ENCODE measurements at regions not wholly inside any gene's neighbourhood (a gene's known extent, or its start where the extent isn't known, plus 50 kb on each side); places are given as distances from the start of the nearest gene placed in this dataset.

DNA sequence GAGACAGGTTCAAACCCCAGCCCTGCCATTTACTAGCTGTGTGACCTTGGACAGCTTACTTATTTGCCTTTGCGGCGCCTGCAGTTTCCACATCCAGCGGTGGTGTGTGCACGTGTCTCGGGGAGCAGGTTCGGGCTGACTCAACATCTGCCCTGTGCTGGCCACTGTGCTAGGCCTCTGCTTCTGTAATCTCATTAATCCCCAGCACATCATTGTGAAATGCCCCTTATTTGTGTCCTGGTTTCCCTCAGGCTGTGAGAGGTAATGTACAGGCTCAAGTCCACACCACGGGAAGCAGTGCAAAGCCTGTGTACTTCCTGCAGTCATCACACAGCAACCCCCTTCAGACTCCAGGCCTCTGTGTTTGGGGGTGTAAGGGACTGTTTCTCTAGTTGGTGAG, 285.7 kb downstream of the RPS24 start:
- no peak for DNase-seq (ENCODE audit: low read depth, low spot score)

GRCh38 chr10:78319841-78320240, 286.2 kb downstream of the RPS24 start:
- no peak for DNase-seq (ENCODE audit: low read depth, low spot score)

DNA sequence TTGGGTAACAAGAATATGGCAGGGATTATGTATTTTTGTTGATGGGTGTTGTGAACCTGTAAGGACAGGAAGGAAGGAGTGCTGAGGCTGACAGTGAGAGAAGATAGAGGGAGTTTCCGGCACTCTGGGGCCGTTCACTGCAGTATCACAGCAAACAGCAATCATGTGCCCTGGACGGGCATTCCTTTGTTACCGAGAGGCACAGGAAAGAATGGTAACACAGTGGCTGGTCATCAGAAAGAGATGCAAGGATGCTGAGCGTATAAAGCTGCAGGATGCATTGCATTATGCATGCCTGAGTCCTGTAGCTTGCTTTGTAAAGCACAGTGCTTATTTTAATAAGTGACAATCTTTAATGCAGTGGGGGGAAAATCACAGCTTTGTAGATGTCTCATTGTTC, 286.8 kb downstream of the RPS24 start:
- DNase-seq (ENCODE audit: low read depth, low spot score), result no peak

DNA sequence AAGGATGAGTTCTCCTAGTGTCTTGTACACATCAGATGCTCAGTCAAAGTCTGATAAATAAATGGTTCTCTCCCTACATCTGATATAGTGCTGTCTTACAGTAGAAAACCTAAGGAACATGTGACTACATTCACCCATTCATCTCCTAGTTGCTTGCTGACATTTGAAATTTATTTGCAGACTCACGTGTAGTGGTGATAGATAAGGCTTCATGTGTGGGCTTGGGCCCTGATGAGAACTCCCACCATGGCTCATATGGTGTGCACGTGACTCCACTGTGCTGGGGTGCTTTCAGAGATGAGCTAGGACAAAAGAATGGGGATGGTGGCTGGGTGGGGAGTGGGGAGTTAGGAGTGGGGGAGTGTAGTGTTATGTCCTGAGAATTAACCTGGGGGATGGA, 287.3 kb downstream of the RPS24 start:
- DNase-seq (ENCODE audit: low read depth, low spot score), result no peak

GRCh38 chr10:78321500-78321899, 287.8 kb downstream of the RPS24 start:
- DNase-seq (ENCODE audit: low read depth, low spot score), result no peak

GRCh38 chr10:78326372-78326771, 292.7 kb downstream of the RPS24 start:
- DNase-seq (ENCODE audit: low read depth, low spot score), result no peak

GRCh38 chr10:78327778-78328591, 294.3 kb downstream of the RPS24 start:
- DNase-seq (ENCODE audit: low read depth, low spot score), result no peak

GRCh38 chr10:78328592-78329404, 295.1 kb downstream of the RPS24 start:
- no peak for DNase-seq (ENCODE audit: low read depth, low spot score)

GRCh38 chr10:78330884-78331283, 297.2 kb downstream of the RPS24 start:
- no peak for DNase-seq (ENCODE audit: low read depth, low spot score)

DNA sequence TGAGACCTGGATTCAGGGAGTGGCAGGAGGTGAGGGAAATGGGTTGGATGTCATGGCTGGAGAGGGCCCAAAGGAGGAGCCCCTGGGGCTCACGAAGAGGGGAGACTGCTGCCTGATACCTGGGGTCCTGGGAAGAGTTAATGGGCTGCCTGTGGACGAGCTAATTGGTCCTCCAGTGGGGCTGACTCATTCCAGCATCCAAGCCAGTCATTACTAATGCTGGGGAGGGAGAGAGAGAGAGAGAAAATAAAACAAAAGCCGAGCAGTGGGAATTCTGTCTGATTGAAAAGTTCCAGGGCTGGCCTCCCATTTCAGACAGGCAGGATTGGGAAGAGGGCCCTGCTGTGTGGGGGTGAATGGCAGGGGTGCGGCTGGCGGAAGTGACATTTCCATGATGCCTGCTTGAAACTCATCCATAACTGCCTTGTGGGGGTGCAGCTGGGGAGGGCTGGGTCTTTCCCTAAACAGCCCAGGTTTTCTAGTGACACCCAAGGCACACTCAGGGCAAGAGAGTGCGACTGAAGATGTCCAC, 297.8 kb downstream of the RPS24 start:
- peak; percentile 78 for DNase-seq (ENCODE audit: low read depth, low spot score)

- DNase-seq (ENCODE audit: low read depth, low spot score), result no peak
Measured at GRCh38 chr10:78332012-78332411, 298.3 kb downstream of the RPS24 start.

- no peak for DNase-seq (ENCODE audit: low read depth, low spot score)
Measured at GRCh38 chr10:78332657-78333056, 299.0 kb downstream of the RPS24 start.

DNA sequence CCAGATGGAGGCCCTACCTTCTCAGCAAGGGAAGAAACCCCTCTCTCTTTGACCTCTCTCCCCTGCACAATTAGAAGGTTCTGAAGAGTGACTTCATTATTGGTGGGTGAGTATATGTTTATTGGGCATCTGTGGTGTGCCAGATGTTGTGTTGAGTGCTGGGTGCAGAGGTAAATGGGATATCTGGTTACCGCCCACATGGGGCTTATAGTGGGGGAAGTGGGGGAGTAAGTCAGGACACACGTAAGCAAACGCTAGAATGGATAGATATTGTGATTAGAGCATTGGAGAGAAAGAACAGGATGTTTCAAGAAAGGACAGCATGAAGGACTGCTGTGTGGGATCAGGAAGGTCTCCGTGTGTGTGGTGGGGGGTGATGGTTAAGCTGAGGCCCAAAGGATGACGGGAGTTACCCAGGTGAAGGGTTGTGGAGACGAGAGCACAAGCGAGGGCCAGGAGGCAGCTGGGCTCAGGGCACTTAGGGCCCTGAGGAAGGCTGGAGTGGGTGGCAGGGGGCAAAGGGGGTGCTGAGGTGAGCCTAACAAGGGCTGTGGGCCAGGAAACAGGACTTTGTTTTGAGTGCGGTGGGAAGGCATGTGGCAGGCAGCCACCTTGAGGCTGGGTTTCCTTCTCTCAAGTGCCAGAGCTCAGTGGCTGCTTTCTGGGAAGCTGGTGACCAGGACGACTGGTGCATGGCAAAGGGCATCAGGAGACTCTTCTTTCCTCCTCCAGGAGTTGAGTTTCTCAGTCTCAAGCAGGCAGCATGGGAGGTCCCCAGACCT, 299.9 kb downstream of the RPS24 start:
- DNase-seq (ENCODE audit: low read depth, low spot score), result no peak

DNA sequence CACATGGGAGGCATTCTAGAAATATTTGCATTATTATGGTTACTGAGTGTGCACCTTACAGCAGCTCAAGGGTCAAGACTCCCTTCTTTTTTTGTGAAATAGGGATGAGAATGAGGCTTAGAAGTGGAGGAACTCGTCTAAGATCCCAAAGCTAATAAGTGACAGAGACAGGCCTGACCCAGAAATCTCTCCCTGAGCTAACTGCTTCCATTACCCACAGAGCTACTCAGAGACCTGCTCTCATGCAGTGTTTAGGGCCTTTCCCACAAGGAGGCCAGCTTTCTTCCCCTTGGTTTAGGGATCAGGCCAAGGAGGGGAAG, 301.7 kb downstream of the RPS24 start:
- no peak for DNase-seq (ENCODE audit: low read depth, low spot score)

- peak; percentile 78 for DNase-seq (ENCODE audit: low read depth, low spot score)
Measured at GRCh38 chr10:78335691-78336401, 302.2 kb downstream of the RPS24 start.

GRCh38 chr10:78336402-78336791, 302.7 kb downstream of the RPS24 start:
- peak; percentile 78 for DNase-seq (ENCODE audit: low read depth, low spot score)

DNA sequence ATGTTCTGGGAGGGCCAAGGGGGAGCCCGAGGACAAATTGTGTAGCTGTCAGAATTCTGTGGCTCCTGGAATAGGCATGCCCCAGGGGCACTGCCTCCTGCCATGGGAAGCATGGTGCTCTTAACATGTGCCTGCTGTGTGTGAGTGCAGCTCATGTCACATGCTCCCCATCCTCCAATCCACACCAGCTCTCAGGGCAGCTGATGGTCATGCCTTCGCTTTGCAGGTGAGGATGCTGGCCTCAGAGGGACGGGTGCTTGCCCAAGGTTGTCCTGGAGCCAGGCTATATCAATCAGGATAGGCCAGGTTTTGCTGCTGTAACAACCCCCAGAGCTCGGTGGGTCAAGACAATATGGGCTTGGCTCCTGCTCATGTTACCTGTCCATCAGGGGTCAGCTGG, 303.4 kb downstream of the RPS24 start:
- no peak for DNase-seq (ENCODE audit: low read depth, low spot score)

DNA sequence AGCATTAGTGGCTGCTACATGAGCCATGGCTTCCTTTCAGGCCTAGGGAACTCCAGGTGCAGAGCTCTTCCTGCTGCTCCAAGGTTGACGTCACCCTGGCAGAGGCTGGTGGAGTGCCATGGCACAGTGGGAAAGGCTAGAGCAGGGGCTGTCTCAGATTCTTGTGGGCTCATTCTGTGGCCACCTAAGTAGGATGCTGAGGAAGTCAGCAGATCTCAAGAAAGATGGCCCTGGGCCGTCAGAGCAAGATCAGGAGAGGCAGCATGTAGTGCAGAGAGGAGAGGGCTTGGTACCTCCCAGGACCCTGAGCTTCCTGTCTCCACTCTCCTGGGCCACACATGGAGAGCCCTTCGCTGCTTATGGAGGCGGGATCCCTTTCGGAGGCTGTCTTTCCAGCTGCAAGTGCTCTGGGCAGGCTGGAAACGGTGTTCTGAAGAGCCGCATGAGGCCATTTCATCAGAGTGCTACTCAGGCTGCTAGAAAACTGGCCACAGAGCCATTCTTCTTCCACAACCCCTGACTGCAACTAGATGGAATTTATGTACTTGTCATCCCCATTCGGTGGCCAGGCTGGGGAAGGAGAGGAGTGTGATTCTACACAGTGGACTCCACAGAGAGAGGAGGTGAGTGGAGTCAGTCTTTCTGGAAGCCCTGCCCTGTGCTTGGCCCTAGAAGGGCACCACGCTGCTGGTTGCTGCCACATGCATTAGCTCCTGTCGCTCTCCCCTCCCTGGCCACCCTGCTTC, 304.2 kb downstream of the RPS24 start:
- peak; percentile 28 for DNase-seq (ENCODE audit: low read depth, low spot score)

DNA sequence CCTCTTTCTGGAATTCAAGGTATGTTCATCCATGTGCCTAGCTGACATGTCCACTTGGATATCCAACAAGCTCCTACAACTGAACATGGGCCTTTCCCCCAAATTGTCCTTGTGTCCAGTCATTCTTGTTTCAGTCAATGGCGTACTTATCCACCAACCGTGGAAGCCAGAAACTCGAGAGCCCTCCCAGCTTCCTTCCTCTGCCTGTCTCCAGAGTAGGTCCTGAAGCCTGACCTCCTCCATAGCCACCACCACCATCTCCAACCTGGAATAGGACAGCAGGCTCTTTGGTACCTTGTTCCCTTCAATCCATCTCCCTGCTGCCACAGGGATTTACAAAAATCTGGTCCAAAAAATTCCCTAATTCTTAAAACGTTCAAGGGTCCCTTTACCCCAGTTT, 305.1 kb downstream of the RPS24 start:
- DNase-seq (ENCODE audit: low read depth, low spot score), result no peak

DNA sequence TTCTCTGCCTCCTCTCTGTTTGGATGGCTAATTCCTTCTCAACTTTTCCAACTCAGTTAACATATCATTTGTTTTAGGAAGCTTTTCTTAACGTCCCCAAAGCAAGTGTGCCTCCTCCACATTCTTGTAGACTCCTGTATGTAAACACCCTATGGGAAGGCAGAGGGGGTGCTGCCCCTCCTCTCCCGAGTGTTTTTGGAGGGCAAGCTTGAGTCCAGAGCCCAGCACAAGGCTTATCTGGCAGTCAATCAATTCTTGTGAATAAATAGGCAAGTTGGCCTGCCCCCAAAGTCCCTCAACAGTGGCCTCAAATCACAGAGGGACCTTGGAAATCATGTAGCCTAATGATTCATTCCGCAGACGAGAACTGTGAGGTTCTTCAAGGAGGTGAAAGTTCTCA, 305.6 kb downstream of the RPS24 start:
- DNase-seq (ENCODE audit: low read depth, low spot score), result no peak

Measured in astrocyte of the hippocampus (primary cell).